ENCODE measurements at regions not wholly inside any gene's neighbourhood (a gene's known extent, or its start where the extent isn't known, plus 50 kb on each side); places are given as distances from the start of the nearest gene placed in this dataset.

DNA sequence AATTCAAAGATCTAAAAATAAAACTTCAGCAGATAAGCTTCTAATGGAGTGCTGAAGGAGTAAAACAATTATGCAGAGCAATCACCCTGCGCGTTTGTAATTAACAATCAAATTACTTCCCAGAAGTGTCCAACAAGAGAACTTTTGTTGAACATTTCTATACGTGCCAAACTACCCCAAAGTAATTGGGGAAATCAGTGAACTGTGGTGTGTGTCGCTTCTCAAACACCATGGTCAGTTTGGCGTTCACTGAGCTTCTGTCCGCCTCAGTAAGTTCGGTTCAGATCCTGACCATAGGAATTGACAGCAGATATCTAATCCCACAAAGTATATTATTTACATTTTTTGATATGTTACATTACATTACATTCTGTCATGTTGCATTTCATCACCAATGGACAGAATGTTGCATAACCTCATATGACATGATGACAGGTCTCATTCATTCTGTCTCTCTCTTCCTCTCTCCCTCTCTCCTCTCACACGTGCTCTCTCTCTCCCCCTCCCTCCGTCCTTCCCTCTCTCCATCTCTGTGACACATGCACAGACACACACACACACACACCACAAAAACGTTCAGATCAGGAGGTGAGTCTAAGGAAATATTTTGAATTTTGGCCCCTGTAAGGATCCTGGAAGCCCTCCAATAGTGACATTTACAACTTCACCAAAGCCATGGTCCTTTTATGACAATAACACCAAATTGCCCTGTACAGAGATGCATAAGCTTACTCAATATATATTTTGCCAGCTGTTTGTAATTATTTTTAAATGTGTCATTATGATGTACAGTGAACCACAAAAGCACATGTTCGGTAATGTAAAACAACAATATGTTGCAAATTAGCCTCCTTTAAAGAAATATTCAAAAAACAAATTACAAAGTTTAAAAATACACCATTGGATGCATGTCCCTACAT lies 269.2 kb downstream of the FIGN start:
- in situ Hi-C loops (cut with MboI; ENCODE audit: low sequenced_read_pairs, unreplicated experiment) = no loop called here
- DNase-seq (ENCODE audit: low spot score) = no peak
- TF ChIP-seq, protein P1, sequence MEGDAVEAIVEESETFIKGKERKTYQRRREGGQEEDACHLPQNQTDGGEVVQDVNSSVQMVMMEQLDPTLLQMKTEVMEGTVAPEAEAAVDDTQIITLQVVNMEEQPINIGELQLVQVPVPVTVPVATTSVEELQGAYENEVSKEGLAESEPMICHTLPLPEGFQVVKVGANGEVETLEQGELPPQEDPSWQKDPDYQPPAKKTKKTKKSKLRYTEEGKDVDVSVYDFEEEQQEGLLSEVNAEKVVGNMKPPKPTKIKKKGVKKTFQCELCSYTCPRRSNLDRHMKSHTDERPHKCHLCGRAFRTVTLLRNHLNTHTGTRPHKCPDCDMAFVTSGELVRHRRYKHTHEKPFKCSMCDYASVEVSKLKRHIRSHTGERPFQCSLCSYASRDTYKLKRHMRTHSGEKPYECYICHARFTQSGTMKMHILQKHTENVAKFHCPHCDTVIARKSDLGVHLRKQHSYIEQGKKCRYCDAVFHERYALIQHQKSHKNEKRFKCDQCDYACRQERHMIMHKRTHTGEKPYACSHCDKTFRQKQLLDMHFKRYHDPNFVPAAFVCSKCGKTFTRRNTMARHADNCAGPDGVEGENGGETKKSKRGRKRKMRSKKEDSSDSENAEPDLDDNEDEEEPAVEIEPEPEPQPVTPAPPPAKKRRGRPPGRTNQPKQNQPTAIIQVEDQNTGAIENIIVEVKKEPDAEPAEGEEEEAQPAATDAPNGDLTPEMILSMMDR (IDR thresholded peaks at IDR 0.05; ENCODE audit: borderline replicate concordance, control extremely low read depth, extremely low read depth, insufficient read depth, missing control alignments) = no peak

DNA sequence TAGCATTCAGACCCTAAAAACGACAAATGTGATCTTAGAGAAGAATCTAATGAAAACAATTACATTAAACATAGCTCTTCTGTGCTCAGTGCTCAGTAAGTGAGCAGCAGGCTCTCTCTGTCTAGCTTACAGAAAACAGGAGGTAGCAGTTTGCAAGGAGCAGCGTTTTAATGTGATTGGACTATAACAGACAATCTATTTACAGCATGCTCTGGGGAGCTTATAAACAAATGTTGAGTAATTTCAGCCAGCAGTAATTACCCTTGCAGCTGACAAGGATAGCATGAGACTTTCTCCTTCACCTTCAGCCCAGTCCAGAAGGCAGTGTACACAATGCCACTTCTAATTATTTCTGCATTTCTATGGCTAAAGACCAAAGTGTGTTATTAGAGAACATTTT lies 270.4 kb downstream of the FIGN start:
- in situ Hi-C loops (cut with MboI; ENCODE audit: low sequenced_read_pairs, unreplicated experiment) = no loop called here
- TF ChIP-seq, protein P1 (IDR thresholded peaks at IDR 0.05; ENCODE audit: borderline replicate concordance, control extremely low read depth, extremely low read depth, insufficient read depth, missing control alignments) = no peak
- no peak for DNase-seq (ENCODE audit: low spot score)

DNA sequence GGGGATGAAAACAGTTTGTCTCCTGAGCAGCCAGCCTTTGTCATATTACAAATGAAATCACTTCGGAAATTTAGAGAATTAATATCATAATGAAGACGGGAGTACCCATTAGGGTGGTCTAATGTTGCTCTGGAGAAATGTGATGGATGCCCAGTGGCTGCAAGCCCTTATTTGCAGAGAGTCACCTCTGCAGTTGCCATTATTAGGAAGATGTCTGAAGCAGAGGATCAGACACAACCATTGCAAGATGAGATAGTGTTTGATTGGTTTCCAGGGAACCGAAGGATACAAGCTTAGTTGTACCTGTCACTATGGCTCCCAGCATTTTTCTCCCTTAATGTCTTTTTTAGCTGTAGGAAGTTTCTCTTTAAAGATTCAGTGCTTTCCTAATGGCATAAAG lies 272.4 kb downstream of the FIGN start:
- in situ Hi-C loops (cut with MboI; ENCODE audit: low sequenced_read_pairs, unreplicated experiment) = no loop called here
- DNase-seq (ENCODE audit: low spot score) = no peak
- TF ChIP-seq, protein P1 (IDR thresholded peaks at IDR 0.05; ENCODE audit: borderline replicate concordance, control extremely low read depth, extremely low read depth, insufficient read depth, missing control alignments) = no peak

DNA sequence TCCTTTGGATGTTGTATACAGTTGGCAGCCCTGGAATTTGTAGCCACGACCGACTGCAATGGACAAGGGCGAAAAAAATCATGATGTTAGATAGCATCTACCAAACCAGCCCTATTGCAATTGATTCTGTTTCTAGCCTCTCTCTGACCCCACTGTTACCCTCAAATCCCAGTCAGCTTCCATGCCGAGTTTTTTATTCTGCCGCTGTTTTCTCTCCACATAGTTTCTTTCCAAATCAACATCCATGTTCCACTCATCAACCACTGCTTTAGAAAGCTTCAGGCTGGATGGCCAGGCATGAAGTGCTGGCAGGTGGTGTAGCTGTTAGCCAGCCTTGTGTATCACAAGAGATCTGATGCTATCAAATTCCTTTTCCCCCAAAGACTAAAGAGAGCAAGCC lies 272.8 kb downstream of the FIGN start:
- in situ Hi-C loops (cut with MboI; ENCODE audit: low sequenced_read_pairs, unreplicated experiment) = no loop called here
- TF ChIP-seq, protein P1 (IDR thresholded peaks at IDR 0.05; ENCODE audit: borderline replicate concordance, control extremely low read depth, extremely low read depth, insufficient read depth, missing control alignments) = no peak
- DNase-seq (ENCODE audit: low spot score) = no peak

DNA sequence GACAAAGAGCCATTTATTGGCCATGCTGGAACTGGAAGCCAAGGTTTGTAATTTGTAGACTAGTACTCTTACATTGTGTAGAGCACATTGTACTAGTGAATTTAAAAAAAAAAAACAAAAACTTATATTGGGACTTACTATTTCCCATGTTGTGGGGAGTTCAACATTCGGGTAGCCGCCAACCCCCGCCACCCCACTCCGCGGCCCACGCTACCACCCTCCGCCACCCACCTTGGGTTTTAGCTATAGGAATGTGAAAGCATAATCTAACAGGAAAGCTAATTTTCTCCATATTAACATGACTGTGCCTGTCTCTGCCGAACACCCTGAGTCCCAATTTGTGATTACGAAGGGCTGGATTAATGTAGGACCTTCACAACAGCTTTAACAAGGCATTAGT lies 275.8 kb downstream of the FIGN start:
- TF ChIP-seq, protein P1 (IDR thresholded peaks at IDR 0.05; ENCODE audit: borderline replicate concordance, control extremely low read depth, extremely low read depth, insufficient read depth, missing control alignments) = no peak
- DNase-seq (ENCODE audit: low spot score) = no peak
- in situ Hi-C loops (cut with MboI; ENCODE audit: low sequenced_read_pairs, unreplicated experiment) = no loop called here

DNA sequence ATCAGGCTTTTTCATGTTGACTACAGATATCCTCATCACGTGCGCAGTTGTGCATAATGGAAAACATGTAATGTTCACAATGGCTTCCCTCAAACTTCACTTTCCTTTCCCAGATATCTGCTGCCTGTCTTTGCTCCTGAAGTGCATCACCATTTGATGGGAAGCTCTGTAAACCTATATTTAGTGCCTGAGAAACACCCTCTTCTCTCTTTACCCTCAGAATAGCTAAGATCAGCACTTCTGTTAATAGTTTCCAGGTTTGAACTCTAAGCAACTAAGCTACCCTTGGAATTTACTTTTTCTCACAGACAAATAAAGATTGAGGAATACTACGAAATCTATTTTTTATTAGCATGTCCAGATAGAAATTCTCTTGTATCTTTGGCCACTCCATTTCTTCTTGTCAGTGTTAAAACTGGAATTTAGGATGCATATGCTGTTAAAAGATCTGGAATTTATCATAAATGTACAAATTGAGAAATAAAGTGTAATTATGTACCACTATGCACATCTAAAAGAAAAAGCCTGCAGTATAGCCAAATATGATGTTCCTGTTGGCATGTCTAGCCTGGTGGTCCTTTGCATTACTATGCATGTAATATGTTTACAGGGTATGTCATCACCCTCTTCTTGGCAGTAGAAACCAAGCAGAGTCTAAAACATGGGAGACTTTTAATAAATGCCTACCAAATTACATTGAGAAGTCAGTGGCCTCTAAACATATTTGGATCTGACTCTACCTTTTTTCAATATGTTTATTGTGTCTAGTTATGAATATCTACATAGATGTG lies 278.7 kb downstream of the FIGN start:
- no peak for DNase-seq (ENCODE audit: low spot score)
- in situ Hi-C loops (cut with MboI; ENCODE audit: low sequenced_read_pairs, unreplicated experiment) = no loop called here
- TF ChIP-seq, protein P1 (IDR thresholded peaks at IDR 0.05; ENCODE audit: borderline replicate concordance, control extremely low read depth, extremely low read depth, insufficient read depth, missing control alignments) = no peak

All from GM13976 (cell line).